Testis (tissue), 2 donors: ENCODE measurements at regions not wholly inside any gene's neighbourhood (a gene's known extent, or its start where the extent isn't known, plus 50 kb on each side); places are given as distances from the start of the nearest gene placed in this dataset.

Source experiments
- POLR2A ChIP-seq: fragments of 450-650 bp; IDR thresholded peaks from one replicate; pipeline ENCODE4 v1.6.1; 2017; ENCODE audit warnings: antibody characterized with exemption, mild to moderate bottlenecking, moderate library complexity
- TF ChIP-seq, protein P1 (sequence below), 3 experiments: fragments of 450-650 bp in 2 of 3; fragments of 200-600 bp in 1 of 3; sonication (generic) in 1 of 3; IDR thresholded peaks; one replicate each; pipeline ENCODE4 v1.5.1; 2016 to 2019; ENCODE audit warnings: antibody characterized with exemption in 3 of 3, mild to moderate bottlenecking in 2 of 3, moderate library complexity in 1 of 3

GRCh38 chr21:22062472-22063139, 1064.4 kb downstream of the NCAM2 start:
- TF ChIP-seq, protein P1, sequence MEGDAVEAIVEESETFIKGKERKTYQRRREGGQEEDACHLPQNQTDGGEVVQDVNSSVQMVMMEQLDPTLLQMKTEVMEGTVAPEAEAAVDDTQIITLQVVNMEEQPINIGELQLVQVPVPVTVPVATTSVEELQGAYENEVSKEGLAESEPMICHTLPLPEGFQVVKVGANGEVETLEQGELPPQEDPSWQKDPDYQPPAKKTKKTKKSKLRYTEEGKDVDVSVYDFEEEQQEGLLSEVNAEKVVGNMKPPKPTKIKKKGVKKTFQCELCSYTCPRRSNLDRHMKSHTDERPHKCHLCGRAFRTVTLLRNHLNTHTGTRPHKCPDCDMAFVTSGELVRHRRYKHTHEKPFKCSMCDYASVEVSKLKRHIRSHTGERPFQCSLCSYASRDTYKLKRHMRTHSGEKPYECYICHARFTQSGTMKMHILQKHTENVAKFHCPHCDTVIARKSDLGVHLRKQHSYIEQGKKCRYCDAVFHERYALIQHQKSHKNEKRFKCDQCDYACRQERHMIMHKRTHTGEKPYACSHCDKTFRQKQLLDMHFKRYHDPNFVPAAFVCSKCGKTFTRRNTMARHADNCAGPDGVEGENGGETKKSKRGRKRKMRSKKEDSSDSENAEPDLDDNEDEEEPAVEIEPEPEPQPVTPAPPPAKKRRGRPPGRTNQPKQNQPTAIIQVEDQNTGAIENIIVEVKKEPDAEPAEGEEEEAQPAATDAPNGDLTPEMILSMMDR (IDR thresholded peaks at IDR 0.05): no peak
- TF ChIP-seq POLR2A: no peak
